ENCODE measurements at regions not wholly inside any gene's neighbourhood (a gene's known extent, or its start where the extent isn't known, plus 50 kb on each side); places are given as distances from the start of the nearest gene placed in this dataset.

GRCh38 chr3:30081904-30082303 is 524.5 kb upstream of the TGFBR2 start:
- Histone ChIP-seq H4K20me1 (replicated peaks; ENCODE audit: insufficient read depth) (peaks cover 4% of the 10 kb centered on the region; the same call in 1 of the 2 replicates), H3K79me2 (replicated peaks; ENCODE audit: insufficient read depth) (no peaks in the 10 kb centered on the region), H3K36me3 (ENCODE audit: insufficient read depth) (no peaks in the 10 kb centered on the region), H3K4me3 (no peak overlapping the region), H3K9me2 (ENCODE audit: insufficient read depth) (no peaks in the 10 kb centered on the region), H2AFZ (no peak overlapping the region), H3K4me1 (ENCODE audit: insufficient read depth) (peaks cover 30% of the 10 kb centered on the region), H3K27ac (ENCODE audit: low read depth) (no peak overlapping the region), H3K4me2 (no peak overlapping the region), H3F3A (replicated peaks; ENCODE audit: low read depth) (no peaks in the 10 kb centered on the region), H3K27me3 (ENCODE audit: insufficient read depth) (peaks cover 70% of the 10 kb centered on the region)
- Mint-ChIP-seq H3K36me3 (ENCODE audit: low read depth) (no peaks in the 10 kb centered on the region), H3K27ac (no peak overlapping the region), H3K27me3 (ENCODE audit: insufficient read depth, low read depth, poor library complexity) (peaks cover 65% of the 10 kb centered on the region), H3K4me1 (peaks cover 29% of the 10 kb centered on the region), H3K4me3 (no peak overlapping the region), H3K9me3 (peaks cover 3% of the 10 kb centered on the region; the same call in 1 of the 3 replicates)
- DNase-seq (ENCODE audit: low spot score): no peak
- ATAC-seq: no peak
- TF ChIP-seq CREB1 (CRISPR knock-in tag; IDR thresholded peaks at IDR 0.05; ENCODE audit: low read depth) (no peak), POLR2AphosphoS5 (IDR thresholded peaks at IDR 0.05; ENCODE audit: low read depth) (no peak), JUNB (IDR thresholded peaks at IDR 0.05; ENCODE audit: unreplicated experiment) (no peak), ZNF331 (CRISPR knock-in tag; IDR thresholded peaks at IDR 0.05; ENCODE audit: low read depth) (no peak), ZNF114 (CRISPR knock-in tag; IDR thresholded peaks at IDR 0.05) (no peak), STAT1 (IDR thresholded peaks at IDR 0.05; ENCODE audit: unreplicated experiment) (no peak), ZNF462 (CRISPR knock-in tag; IDR thresholded peaks at IDR 0.05) (no peak), REST (IDR thresholded peaks at IDR 0.05; ENCODE audit: unreplicated experiment) (no peak), ETS1 (IDR thresholded peaks at IDR 0.05) (no peak), NANOG (IDR thresholded peaks at IDR 0.05; ENCODE audit: borderline replicate concordance) (no peak), CTCF (conservative IDR thresholded peaks at IDR 0.05; ENCODE audit: low read depth in 2 of 2) (no peak), EZH2 (IDR thresholded peaks at IDR 0.05; ENCODE audit: low read depth, unreplicated experiment) (no peak), EZH2phosphoT487 (IDR thresholded peaks at IDR 0.05; ENCODE audit: unreplicated experiment) (no peak)

Measured in GM23338 (cell line).